Stimulated activated CD4-positive, alpha-beta T cell treated with anti-CD3 and anti-CD28 coated beads, TNF-alpha, amount 100 ng/mL, for 24 hours (primary cell): ENCODE measurements at regions not wholly inside any gene's neighbourhood (a gene's known extent, or its start where the extent isn't known, plus 50 kb on each side); places are given as distances from the start of the nearest gene placed in this dataset.

Experiments used
- DNase-seq, 3 experiments: peaks; one replicate each; pipeline ENCODE4 v3.0.0-alpha.2; 2020; ENCODE audit warnings: low read depth in 3 of 3

GRCh38 chr6:11296449-11297375, 64.2 kb upstream of the NEDD9 start:
- DNase-seq = no peak

- DNase-seq = no peak
Observed at GRCh38 chr6:11295969-11296368, 63.5 kb upstream of the NEDD9 start.

DNA sequence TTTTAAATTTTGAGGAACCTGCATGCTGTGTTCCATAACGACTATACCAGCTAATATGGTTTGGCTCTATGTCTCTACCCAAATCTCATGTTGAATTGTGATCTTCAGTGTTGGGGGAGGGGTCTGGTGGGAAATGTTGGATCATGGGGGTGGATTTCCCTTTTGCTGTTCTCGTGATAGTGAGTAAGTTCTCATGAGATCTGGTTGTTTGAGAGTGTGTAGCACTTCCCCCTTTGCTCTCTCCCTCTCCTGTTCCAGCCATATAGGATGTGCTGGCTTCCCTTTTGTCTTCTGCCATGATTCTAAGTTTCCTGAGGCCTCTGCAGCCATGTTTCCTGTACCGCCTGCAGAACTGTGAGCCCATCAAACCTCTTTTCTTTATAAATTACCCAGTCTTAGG, 61.8 kb upstream of the NEDD9 start:
- no peak for DNase-seq

GRCh38 chr6:11292594-11293236, 60.2 kb upstream of the NEDD9 start:
- no peak for DNase-seq

DNA sequence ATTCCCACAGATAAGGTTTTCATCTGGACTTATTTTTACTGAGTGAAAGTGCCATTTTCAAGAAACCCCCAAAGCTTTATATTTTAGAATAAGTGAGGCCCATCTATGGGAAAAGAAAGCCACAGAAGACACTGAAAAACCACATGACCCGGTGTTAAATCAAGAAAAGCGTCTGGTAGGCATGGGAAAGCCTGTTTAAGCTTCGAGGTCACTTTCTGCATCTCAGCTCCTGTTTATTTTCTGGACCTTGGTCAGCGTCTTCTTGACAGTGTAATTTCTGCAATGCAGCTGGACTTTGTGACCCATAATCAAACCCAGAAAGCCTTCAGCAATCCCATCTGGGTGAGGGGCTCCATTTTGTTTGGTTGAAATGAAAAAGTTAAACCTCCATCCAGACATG, 59.6 kb upstream of the NEDD9 start:
- no peak for DNase-seq

DNA sequence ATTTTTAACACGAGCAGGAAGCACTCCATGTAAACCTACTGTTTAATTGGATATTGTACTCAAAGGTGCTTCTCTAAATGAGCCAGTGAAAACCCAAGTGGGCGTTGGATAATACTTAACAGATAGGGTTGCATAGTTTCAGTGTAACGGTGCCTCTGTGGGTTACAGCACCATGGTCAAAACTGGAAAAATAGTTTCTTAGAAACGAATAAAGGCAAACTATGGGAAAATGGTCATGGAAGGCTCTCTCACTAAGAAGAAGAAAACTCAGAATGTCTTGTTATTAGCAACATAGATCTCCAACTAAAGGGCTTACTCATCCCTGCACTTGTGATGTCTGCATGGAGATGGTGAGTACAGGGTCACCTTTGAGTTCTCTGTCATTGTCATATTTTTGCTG, 59.1 kb upstream of the NEDD9 start:
- no peak for DNase-seq

- DNase-seq = no peak
Observed at GRCh38 chr6:11290027-11290426, 57.6 kb upstream of the NEDD9 start.

DNA sequence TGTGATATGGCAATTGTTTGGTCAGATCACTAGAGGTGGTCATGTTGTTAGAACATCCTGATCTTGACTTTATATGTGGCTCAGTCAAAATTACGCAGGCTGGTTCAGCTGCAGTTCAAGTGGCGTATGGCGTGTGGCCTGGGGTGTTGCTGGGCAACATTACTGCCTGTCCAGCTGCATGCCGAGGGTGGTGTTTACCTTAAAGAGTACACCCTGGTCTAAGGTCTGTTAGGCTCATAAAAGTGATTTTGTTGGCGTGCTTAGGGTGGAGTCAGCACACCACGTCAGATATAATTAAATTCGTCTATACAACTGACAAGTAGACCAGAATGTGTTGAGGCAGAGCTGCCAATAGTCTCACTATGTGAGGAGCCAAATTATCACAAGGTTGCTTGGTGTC, 55.6 kb upstream of the NEDD9 start:
- no peak for DNase-seq

DNA sequence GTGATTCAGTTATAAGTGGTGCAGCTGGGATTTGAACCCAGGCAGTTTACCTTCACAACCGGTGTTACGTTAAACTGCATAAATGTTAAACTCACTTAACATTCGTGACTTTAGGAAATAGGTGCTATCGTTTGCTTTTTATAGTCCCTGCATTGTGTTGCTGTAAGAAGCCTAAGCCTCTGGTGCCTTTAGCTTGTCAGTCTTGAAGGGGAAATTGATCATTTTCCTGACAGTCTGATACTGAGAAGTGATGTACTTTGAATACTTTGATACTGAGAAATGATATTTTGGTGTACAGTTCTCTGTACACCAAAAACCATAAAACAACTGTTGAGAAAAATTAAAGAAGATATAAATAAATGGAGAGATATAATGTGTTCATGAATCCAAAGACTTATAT, 52.5 kb upstream of the NEDD9 start:
- DNase-seq = no peak

- no peak for DNase-seq
Observed at GRCh38 chr6:11283629-11284028, 51.2 kb upstream of the NEDD9 start.

DNA sequence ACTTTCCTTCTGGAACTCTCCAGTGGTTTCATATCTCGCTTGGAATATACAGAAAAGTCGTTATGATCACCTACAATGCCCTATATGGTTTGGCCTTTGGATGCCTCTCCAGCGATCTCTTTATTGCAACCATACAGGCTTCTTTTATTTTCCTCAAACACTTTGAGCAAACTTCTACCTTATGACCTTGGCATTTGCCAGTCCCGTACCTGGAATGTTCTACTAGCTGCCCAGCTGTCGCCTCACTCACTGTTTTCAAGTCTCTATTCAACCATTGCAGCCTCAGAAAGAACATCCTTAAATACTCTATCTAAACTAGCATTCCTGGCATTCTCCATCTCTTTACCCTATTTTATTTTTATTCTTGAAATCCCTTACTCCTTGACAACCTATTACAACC, 50.4 kb upstream of the NEDD9 start:
- no peak for DNase-seq
